ENCODE measurements at regions not wholly inside any gene's neighbourhood (a gene's known extent, or its start where the extent isn't known, plus 50 kb on each side); places are given as distances from the start of the nearest gene placed in this dataset.

- Histone ChIP-seq H3K4me3 (no peak overlapping the region), H3K27me3 (replicated peaks in 1 of 2; ENCODE audit: control insufficient read depth in 2 of 2, insufficient read depth in 2 of 2, low read length in 1 of 2) (no peaks in the 10 kb centered on the region), H4K20me1 (ENCODE audit: control insufficient read depth, insufficient read depth) (no peaks in the 10 kb centered on the region), H3K4me1 (ENCODE audit: control insufficient read depth, insufficient read depth, low read length) (no peaks in the 10 kb centered on the region), H3K27ac (ENCODE audit: control insufficient read depth, insufficient read depth) (no peak overlapping the region), H2AFZ (ENCODE audit: control insufficient read depth, low read depth, low read length) (no peak overlapping the region), H3K9me3 (replicated peaks; ENCODE audit: control insufficient read depth, insufficient read depth, low read length) (no peaks in the 10 kb centered on the region), H3K36me3 (ENCODE audit: control insufficient read depth in 2 of 2, insufficient read depth in 2 of 2, low read length in 1 of 2) (no peaks in the 10 kb centered on the region), H3K79me2 (ENCODE audit: control insufficient read depth, insufficient read depth, low read length) (no peaks in the 10 kb centered on the region), H3K4me2 (ENCODE audit: control insufficient read depth, insufficient read depth) (no peak overlapping the region), H3K9ac (ENCODE audit: control insufficient read depth, insufficient read depth, low read length) (no peak overlapping the region)
- ChIA-PET CTCF (no interaction called here), RAD21 (ENCODE audit: unreplicated experiment) (no interaction called here), SMC1A (ENCODE audit: uncharacterized antibody, unreplicated experiment) (no interaction called here), POLR2A (no interaction called here)
- intact Hi-C loops (cut with micrococcal nuclease; ENCODE audit: unreplicated experiment) (no loop called here), in situ Hi-C loops (cut with MboI) (no loop called here)
- FAIRE-seq = no peak
- no peak for ATAC-seq
- DNase-seq (ENCODE audit: low read depth, low spot score) = no peak
- TF ChIP-seq NFYB (IDR thresholded peaks at IDR 0.05; ENCODE audit: insufficient read depth, low read depth, low read length) (no peak), CBX5 (IDR thresholded peaks at IDR 0.05; ENCODE audit: low read depth) (no peak), HDAC6 (IDR thresholded peaks at IDR 0.05; ENCODE audit: unreplicated experiment) (no peak), MEF2A (IDR thresholded peaks at IDR 0.05; ENCODE audit: insufficient read depth, low read depth, low read length) (no peak)
- TF ChIP-seq, protein P1, sequence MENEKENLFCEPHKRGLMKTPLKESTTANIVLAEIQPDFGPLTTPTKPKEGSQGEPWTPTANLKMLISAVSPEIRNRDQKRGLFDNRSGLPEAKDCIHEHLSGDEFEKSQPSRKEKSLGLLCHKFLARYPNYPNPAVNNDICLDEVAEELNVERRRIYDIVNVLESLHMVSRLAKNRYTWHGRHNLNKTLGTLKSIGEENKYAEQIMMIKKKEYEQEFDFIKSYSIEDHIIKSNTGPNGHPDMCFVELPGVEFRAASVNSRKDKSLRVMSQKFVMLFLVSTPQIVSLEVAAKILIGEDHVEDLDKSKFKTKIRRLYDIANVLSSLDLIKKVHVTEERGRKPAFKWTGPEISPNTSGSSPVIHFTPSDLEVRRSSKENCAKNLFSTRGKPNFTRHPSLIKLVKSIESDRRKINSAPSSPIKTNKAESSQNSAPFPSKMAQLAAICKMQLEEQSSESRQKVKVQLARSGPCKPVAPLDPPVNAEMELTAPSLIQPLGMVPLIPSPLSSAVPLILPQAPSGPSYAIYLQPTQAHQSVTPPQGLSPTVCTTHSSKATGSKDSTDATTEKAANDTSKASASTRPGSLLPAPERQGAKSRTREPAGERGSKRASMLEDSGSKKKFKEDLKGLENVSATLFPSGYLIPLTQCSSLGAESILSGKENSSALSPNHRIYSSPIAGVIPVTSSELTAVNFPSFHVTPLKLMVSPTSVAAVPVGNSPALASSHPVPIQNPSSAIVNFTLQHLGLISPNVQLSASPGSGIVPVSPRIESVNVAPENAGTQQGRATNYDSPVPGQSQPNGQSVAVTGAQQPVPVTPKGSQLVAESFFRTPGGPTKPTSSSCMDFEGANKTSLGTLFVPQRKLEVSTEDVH (IDR thresholded peaks at IDR 0.05; ENCODE audit: low read depth, partially characterized antibody) = no peak
- BruUV-seq (replicated peaks) = no TSS peak
Observed at GRCh38 chr2:52390651-52391050, 1358.7 kb upstream of the NRXN1 start.
